ELF-1 (cell line): ENCODE measurements at regions not wholly inside any gene's neighbourhood (a gene's known extent, or its start where the extent isn't known, plus 50 kb on each side); places are given as distances from the start of the nearest gene placed in this dataset.

Experiments
- DNase-seq: peaks from one replicate; pipeline ENCODE4 v3.0.0-alpha.2; 2016; ENCODE audit warnings: low read depth, low spot score

- DNase-seq = no peak
These were observed 549.0 kb downstream of the TCERG1L start for GRCh38 chr10:130762491-130762890.

DNA sequence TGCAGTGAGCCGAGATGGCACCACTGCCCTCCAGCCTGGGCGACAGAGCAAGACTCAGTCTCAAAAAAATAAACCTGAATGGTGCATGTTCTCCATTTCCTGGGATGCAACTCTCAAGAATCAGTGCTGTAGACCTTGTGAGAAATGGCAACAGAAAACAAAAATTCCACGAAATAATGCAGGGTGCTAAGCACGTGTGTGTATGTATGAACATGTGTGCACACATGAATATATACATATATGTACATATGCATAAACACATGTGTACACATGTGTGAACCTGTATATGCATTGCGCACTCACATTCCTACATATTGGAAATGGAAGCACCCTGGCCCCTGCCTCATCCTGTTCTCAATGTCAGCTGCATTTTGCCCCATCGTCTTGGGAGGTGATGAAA, 548.5 kb downstream of the TCERG1L start:
- no peak for DNase-seq

GRCh38 chr10:130763491-130763890, 548.0 kb downstream of the TCERG1L start:
- no peak for DNase-seq

GRCh38 chr10:130764651-130765050, 546.9 kb downstream of the TCERG1L start:
- DNase-seq = no peak

DNA sequence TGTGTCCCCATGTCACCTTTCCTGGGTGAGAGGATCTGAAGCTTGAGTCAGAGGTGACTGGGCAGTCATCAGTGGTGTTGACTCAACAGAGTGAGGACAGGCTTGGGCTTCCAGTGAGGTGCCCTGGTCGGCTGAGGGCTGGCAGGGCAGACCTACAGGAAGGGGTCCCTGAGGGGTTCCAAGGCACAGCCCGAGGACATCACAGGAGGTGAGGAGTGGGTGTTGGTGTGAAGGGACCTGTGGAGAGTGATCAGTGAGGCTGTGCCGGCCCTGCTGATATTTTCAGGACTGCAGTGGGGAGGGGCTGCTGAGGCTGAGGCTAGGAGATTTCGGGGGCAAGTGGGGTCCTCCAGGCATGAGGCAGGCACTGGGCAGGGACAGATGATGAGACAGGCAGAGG, 545.5 kb downstream of the TCERG1L start:
- DNase-seq = no peak

DNA sequence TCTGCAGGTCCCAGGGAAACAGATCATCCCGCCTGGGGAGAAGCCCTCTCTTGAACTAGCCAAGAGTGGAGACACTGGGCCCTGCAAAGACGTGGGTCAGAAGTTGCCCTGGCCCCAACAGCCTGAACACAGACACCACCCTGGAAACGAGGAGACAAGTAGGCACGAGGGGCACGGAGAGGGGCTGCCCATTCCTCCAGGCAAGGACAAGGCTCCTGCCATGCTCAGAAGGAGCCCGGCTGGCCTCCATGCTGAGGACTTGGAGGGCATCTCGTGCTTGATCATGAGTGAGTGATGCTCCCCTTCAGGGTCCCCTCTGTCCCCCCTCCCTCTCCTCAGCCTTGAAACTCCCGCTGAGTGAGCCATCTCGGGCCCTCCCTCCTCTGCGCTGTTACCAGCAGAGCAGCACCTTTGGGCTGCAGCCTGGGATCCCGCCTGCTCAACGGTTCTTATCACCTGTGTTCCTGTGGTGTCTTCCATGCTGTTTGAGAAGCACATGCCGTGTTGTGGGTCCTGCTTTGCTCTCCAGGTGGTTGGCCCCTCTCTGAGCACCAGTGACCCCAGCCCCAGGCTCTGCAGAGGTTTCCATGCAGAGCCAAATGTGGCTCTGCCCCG, 544.3 kb downstream of the TCERG1L start:
- DNase-seq = no peak

DNA sequence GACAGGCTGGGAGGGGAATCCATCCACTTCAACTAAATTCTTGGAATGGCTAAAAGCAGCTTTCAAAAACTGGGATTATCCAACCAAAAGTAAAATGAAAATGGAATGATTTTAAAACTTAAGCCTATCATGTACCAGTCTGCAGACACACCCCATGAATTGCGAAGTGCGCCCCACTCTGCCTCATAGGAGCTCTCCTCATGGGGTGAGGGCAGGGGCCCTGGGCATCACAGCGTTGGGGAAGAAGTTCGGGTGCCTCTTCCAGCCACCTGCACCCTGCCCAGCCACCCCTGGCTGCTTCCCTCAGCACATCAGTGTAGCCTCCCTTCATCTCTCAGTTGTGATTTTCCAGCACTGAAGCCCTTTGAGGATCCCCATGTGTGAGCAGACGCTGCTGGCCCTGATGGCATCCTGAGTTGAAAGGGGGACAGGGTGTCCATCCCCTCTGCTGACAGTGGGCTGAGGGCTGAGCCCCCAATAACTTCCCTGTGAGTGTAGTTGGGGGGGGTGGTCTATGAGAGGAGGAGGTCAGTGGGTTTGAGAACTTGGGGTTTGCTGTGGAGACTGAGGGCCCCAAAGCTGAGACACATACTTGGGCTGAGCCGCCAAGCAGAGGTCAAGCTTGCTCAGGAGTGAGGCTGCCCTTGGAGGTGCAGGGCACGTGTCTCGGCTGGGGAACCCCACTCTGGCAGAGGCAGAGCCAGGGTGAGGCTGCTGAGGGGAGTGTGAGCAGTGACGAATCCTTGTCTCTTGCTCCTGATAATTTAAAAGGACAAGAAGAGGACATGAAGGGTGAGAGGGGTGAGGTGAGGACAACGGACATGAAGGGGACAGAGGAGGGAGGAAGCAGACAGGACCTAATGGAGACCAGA, 542.1 kb downstream of the TCERG1L start:
- no peak for DNase-seq

DNA sequence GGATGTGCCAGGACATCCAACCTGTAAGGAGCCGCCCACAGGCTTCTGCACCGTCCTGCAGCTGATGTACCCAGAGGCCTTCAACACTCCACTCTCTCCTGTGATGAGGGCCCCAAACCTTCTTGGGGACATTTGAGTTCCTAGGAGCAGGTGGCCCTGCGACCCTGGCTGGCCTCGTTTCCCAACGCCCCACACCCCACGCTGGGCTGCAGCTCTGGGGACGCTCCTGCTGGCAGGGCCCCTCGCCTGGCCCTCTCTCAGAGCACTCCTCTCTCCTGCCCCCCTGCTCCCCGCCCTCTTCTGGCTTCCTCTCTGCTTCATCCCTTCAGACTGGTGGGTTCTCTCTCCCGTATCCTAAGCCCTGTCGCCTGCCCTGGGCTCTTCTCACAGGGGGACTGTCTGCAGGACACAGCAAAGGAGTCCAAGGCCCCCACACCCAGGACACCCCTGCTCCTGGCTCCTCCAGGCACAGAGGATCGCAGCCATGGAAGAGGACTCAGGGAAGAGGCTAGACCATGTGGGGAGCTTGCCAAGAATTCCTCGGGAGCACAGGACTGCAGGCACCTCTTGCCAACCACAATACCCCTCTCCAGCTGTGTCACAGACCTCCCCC, 541.4 kb downstream of the TCERG1L start:
- no peak for DNase-seq

- no peak for DNase-seq
These were observed 540.0 kb downstream of the TCERG1L start for GRCh38 chr10:130771491-130771946.

- no peak for DNase-seq
These were observed 539.5 kb downstream of the TCERG1L start for GRCh38 chr10:130772056-130772455.

- no peak for DNase-seq
These were observed 538.8 kb downstream of the TCERG1L start for GRCh38 chr10:130772676-130773075.

GRCh38 chr10:130773941-130774340, 537.6 kb downstream of the TCERG1L start:
- DNase-seq = no peak

DNA sequence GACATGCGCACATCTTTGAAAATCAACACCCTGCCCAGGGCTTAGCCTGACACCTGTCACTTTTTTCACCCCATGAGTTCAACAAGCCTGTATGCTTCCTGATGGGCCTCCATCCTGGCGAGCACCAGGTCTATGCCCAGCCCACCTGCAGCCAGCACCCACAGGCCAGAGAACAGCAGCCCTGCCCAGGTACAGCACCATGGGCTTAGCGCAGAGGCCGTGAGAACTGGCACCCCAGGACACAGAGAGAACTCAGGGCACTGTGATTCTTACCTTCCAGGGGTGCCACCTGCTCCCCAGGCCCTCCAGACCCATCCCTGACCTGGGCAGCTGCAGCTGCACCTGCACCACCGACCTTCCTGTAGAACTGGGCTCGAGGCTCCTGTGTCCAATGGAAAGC, 536.6 kb downstream of the TCERG1L start:
- no peak for DNase-seq

DNA sequence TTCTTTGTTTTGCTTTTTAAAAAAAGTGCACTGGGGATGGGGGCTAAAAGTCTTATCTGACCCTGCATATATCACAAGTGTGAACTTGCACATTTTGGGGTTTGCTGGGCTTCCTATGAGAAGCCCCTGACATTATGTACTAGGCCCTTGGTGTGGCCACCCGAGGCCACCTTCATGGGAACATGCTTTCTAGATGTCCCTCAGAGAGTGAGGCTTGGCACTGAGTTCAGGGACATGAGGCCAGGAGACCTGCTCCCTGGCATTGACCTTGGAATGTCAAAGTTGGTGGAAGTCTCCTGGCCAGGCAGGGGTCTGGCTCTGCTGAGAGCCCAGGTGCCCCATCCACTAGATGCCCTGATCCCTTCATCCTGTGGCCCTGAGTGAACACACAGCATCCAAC, 536.2 kb downstream of the TCERG1L start:
- DNase-seq = no peak

DNA sequence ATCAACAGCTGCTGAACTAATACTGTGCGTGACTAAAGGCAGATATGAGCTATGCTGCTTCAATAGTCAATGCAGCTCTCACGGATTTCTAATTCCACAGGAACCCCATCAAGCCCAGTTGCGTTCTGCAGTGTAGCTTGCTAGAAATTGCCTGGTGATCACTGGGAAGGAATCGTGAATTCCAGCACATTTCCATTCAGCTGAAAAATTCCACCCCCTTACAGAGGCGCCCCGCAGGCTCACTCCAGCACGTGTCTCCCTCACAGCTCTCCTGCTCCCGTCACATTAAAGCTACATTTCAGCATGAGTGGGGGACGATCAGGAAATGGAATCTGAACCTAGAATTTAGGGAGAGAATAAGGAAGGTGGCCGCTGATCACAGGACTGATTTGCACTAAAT, 534.8 kb downstream of the TCERG1L start:
- no peak for DNase-seq

DNA sequence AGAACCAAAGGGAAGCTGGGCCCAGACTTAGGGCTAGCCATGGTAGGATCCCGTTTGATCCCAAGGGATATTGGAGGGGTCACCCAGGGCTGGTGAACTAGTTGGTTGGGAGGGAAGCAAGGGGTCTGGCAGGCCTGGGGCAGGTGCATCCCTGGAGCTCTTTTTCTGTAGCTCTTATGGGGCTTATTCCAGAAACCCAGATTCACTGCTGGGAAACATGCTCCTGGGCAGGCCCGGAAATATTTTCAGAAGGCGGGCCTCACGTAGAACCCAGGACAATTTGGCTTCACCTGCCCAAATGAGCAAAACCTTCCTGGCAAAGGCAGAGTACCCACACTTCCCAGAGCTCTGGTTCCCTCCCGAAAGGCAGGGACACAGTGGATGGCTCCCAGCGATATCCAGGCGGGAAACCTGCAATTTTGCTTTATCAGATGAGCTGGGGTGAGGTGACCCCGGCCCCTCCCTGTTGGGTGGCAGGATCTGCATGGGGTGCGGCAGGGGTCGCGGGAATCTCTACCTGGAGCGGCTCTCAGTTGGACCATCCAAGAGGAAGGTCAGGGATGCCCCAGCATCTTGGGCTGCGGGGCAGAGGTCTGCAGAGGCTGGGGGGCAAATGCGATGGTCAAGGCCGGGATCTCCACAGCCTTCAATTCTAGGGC, 533.9 kb downstream of the TCERG1L start:
- no peak for DNase-seq

GRCh38 chr10:130778166-130778545, 533.4 kb downstream of the TCERG1L start:
- no peak for DNase-seq

- DNase-seq = no peak
These were observed 530.8 kb downstream of the TCERG1L start for GRCh38 chr10:130780763-130781162.

GRCh38 chr10:130781206-130781605, 530.3 kb downstream of the TCERG1L start:
- no peak for DNase-seq

DNA sequence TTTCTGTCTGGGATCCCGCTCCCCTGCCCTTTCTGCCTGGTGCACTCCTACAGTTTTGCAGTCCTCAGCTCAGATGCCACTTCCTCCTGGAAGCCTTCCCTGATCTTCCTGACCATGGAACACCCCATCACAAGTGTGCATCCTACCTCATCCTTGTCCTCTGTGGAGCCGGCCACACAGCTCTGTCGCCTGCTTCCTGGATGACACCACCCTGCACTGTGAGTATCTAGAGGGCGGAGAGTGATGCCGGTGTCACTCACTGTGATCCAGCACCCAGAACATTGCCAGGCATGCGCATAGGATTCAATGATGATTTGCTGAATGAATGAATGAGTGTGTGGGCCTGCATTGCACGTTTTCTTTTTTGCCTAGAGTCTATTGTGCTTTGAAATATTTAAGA, 529.9 kb downstream of the TCERG1L start:
- DNase-seq = no peak

DNA sequence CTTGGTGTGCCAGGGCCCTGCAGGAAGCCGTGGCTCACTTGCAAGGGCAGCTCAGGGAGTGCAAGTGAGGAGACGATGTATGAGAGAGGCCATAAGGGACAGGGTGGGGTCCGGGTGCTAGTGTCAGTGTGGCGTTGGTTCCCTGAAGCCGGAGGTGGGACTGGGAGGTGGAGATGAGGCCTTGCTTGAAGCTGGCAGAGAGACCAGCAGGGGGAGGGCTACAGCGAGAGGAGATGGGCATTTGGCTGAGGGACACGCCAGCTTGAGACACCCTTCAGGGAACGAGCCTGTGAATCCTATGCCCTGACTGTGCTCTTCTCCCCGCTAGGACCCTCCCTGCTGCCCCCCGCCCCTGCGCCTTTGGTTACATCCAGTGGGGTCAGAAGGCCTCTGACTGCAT, 529.1 kb downstream of the TCERG1L start:
- DNase-seq = peak; percentile 32

DNA sequence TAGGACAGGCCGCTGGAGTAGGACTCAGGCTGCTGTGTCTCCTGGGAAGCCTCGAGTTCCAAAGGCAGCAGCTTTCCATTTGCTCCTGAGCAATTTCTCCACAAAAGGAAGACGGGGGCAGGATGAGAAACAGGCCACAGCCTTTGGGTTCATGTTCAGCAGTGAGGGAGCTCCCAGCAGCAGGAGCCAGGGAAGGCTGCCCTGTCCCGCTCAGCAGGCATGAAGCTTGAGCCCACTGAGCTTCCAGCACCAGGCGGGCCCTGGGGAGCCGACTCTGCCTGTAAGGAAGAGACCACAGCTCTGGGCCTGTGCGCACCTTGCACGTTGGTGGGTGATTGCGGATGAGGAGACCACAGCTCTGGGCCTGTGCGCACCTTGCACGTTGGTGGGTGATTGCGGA, 527.2 kb downstream of the TCERG1L start:
- no peak for DNase-seq
